Omental fat pad (tissue), 3 donors: ENCODE measurements at regions not wholly inside any gene's neighbourhood (a gene's known extent, or its start where the extent isn't known, plus 50 kb on each side); places are given as distances from the start of the nearest gene placed in this dataset.

Source experiments
- ATAC-seq: fragments of 150-250 bp; one replicate; pipeline ENCODE4 v1.9.1; 2016; ENCODE audit warnings: mild to moderate bottlenecking, moderate library complexity; ENCODE audit not compliant: low FRiP score
- DNase-seq: peaks from one replicate; pipeline ENCODE4 v3.0.0-alpha.2; 2019; ENCODE audit warnings: low spot score
- TF ChIP-seq, protein P1 (sequence below), 3 donors: fragments of 450-650 bp; IDR thresholded peaks; one replicate each; pipeline ENCODE4 v1.5.1; 2016 to 2017; ENCODE audit warnings: antibody characterized with exemption in 3 of 3, mild to moderate bottlenecking in 3 of 3, moderate library complexity in 2 of 3

DNA sequence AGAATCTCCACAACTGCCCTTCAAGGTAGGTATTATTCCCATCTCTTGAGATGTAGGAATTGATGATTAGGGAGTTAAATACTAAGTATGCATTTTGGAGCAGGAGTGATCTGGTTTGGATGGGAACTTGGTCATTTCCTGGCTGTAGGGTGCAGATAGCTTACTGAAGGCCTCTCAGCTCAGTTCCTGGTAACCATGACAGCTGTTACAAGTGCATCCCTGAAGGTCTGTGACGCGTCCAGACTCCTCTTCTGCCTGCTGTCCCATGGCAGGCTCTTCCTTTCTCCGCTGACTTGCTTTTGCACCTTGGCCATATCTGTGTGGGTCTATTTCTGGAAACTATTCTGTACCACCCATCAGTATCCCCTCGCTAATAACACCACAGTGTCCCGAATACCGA lies 387.8 kb downstream of the ZNF536 start:
- DNase-seq, result no peak
- no peak for ATAC-seq
- TF ChIP-seq, protein P1, sequence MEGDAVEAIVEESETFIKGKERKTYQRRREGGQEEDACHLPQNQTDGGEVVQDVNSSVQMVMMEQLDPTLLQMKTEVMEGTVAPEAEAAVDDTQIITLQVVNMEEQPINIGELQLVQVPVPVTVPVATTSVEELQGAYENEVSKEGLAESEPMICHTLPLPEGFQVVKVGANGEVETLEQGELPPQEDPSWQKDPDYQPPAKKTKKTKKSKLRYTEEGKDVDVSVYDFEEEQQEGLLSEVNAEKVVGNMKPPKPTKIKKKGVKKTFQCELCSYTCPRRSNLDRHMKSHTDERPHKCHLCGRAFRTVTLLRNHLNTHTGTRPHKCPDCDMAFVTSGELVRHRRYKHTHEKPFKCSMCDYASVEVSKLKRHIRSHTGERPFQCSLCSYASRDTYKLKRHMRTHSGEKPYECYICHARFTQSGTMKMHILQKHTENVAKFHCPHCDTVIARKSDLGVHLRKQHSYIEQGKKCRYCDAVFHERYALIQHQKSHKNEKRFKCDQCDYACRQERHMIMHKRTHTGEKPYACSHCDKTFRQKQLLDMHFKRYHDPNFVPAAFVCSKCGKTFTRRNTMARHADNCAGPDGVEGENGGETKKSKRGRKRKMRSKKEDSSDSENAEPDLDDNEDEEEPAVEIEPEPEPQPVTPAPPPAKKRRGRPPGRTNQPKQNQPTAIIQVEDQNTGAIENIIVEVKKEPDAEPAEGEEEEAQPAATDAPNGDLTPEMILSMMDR (IDR thresholded peaks at IDR 0.05), result no peak

DNA sequence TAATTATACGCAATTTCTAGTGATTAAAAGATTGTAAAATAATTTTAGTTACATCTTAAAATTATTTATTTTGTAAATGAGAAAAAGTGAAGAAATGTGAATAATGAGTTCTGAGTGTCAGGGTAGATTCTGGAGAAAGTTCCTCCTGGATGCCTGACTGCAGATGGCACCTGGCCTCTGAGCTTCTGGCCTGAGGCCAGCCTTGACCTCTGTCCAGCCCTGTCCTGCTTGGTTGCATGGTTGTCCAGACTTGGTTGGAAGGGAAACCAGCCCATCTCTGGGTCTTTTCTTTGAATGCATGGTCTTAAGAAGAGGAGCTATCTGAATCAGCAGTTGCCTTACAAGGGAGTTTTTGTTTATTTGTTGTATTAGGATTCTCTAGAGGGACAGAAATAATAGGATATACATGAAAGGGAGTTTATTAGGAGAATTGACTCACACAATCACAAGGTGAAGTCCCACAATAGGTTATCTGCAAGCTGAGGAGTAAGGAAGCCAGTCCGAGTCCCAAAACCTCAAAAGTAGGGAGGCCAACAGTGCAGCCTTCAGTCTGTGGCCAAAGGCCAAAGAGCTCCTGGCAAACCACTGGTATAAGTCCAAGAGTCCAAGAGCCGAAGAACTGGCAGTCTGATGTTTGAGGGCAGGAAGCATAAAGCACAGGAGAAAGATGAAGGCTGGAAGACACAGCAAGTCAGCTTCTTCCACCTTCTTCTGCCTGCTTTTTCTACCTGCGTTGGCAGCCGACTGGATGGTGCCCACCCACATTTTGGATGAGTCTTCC lies 385.8 kb downstream of the ZNF536 start:
- TF ChIP-seq, protein P1 (IDR thresholded peaks at IDR 0.05), result no peak
- ATAC-seq, result no peak

DNA sequence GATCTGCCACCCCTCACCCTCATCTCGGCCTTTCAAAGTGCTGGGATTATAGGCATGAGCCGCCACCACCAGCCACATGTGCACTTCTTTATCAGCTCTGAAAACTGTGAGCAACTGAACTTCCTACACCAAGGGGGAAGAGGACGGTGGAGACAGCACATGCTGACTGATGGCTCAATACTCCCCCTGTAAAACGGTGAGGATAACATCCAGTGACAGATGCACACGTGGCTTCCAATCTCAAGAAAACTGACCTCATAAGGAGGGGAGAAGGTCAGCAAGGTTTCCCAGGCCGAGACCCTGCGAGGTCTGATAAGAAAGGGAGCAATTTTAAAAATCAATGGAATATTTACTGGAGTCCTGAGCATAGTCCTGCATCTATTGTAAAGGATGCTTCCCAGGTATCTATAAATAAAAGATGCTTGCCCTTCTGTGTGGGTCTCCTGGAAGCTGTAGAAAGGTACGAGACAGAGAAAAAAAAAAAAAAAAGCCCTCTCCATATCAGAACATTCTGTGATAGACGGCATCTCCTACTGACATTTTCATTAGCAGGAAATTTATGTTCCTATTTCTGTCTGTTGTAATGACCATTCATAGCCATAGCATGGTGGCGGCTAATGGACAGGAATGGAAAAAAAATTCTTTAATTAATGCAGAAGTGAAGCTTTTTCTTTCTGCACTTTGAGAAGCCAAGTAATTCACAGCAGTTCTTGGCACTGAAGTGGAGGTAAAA lies 385.1 kb downstream of the ZNF536 start:
- TF ChIP-seq, protein P1 (IDR thresholded peaks at IDR 0.05), result no peak
- ATAC-seq, result no peak
- DNase-seq, result no peak

More for the DNA sequence above, 385.8 kb downstream of the ZNF536 start:
- DNase-seq, result no peak

DNA sequence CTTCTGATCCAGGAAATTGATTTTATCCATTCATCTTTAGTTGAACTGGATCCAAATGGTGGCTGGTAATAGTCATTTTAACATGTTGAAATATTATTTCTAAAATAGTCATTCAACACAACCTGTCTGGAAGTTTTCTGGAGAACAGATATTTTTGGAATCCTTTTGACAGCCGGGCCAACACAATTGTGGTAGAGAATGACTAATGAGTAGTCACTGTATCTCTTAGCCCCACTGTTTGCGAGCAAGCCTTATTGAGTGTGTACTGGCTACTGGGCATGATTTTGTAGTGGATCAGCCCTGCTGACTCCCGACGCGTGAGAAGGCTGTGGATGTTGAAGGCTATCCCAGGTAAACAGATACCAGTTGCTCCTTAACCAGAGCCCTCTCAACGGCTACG lies 383.4 kb downstream of the ZNF536 start:
- no peak for DNase-seq
- ATAC-seq, result no peak
- TF ChIP-seq, protein P1 (IDR thresholded peaks at IDR 0.05), result no peak

DNA sequence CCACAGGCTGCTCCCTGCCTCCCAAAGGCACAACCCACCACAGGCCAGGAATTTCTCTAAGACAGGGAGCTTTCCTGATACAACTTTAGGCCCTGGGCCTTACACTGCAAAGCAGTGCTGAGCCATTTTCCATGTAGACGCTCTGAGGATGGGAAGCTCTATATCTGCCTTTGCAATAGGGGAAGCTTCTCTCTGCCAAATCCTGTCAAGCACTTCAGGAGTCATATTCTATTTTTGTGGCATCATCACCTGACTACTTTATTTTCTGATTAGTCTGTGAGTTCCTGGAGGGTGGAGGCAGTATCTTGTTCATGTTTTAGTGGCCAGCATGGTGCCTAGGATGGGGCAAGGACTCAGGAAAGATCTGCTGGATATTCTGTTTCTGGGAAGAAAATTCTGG lies 382.0 kb downstream of the ZNF536 start:
- DNase-seq (no peak), ATAC-seq (no peak)
- TF ChIP-seq, protein P1 (IDR thresholded peaks at IDR 0.05), result no peak

DNA sequence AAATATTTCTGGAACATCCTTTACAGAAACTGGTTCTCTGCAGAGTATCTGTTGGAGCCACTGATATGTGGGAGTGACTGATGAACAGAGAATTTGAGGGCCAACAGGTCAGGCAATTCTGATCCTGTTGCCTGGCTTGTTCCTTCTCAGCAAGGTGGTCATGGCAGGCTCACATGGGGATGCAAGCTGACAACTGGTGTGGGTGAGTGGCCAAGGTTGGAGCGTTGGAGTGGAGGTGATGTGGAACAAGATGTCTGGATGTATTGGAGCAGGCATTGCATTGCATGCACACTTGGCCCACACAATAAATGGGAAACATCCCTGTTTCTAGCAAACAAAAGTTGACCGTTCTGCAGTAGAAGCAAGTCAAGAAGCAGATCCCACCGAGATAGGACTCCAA lies 380.7 kb downstream of the ZNF536 start:
- TF ChIP-seq, protein P1 (IDR thresholded peaks at IDR 0.05), result no peak
- ATAC-seq (no peak), DNase-seq (no peak)
